Muscle of arm (tissue), 1 donor: ENCODE measurements at regions not wholly inside any gene's neighbourhood (a gene's known extent, or its start where the extent isn't known, plus 50 kb on each side); places are given as distances from the start of the nearest gene placed in this dataset.
A peak's percentile ranks its signal among the peaks of the same experiment; 100 is the strongest.

Experiments
- DNase-seq: peaks from one replicate; pipeline ENCODE4 v3.0.0-alpha.2; 2013

GRCh38 chr14:53613404-53614253 is 343.0 kb downstream of the BMP4 start:
- DNase-seq = no peak

GRCh38 chr14:53610947-53611346 is 345.7 kb downstream of the BMP4 start:
- DNase-seq = no peak

GRCh38 chr14:53609009-53609408 is 347.6 kb downstream of the BMP4 start:
- DNase-seq = no peak

GRCh38 chr14:53608369-53608768 is 348.3 kb downstream of the BMP4 start:
- no peak for DNase-seq

GRCh38 chr14:53606203-53606602 is 350.4 kb downstream of the BMP4 start:
- DNase-seq = no peak

- no peak for DNase-seq
These were observed 351.1 kb downstream of the BMP4 start for GRCh38 chr14:53605562-53605961.

GRCh38 chr14:53603994-53604393 is 352.6 kb downstream of the BMP4 start:
- no peak for DNase-seq

- DNase-seq = no peak
These were observed 355.2 kb downstream of the BMP4 start for GRCh38 chr14:53601409-53601808.

GRCh38 chr14:53599221-53599945 is 357.2 kb downstream of the BMP4 start:
- DNase-seq = no peak

GRCh38 chr14:53596853-53597525 is 359.6 kb downstream of the BMP4 start:
- DNase-seq = peak; percentile 44

GRCh38 chr14:53591816-53592215 is 364.8 kb downstream of the BMP4 start:
- no peak for DNase-seq

- DNase-seq = no peak
These were observed 375.1 kb downstream of the BMP4 start for GRCh38 chr14:53581504-53581903.

- peak; percentile 72 for DNase-seq
These were observed 384.8 kb downstream of the BMP4 start for GRCh38 chr14:53571641-53572328.

GRCh38 chr14:53570411-53571387 is 385.9 kb downstream of the BMP4 start:
- DNase-seq = no peak

GRCh38 chr14:53569446-53569845 is 387.2 kb downstream of the BMP4 start:
- no peak for DNase-seq

GRCh38 chr14:53567236-53567780 is 389.3 kb downstream of the BMP4 start:
- DNase-seq = no peak

GRCh38 chr14:53564870-53565269 is 391.8 kb downstream of the BMP4 start:
- no peak for DNase-seq

GRCh38 chr14:53563628-53564027 is 393.0 kb downstream of the BMP4 start:
- DNase-seq = no peak

- no peak for DNase-seq
These were observed 400.1 kb upstream of the DDHD1 start for GRCh38 chr14:53553221-53553620.

GRCh38 chr14:53551862-53552261 is 398.7 kb upstream of the DDHD1 start:
- no peak for DNase-seq
